Thymus (tissue), 11 donors: ENCODE measurements at regions not wholly inside any gene's neighbourhood (a gene's known extent, or its start where the extent isn't known, plus 50 kb on each side); places are given as distances from the start of the nearest gene placed in this dataset.

Experiments
- DNase-seq, 9 donors: peaks; one replicate each; pipeline ENCODE4 v3.0.0-alpha.2; 2013; ENCODE audit warnings: low spot score in 9 of 9, low read depth in 6 of 9, missing footprints in 1 of 9
- H3K27ac ChIP-seq, 2 donors: one replicate each; pipeline ENCODE4 v1.5.1; 2013; ENCODE audit warnings: control low read depth in 1 of 2, low read depth in 1 of 2, low read length in 1 of 2, mild to moderate bottlenecking in 1 of 2, moderate library complexity in 1 of 2
- H3K27me3 ChIP-seq, 2 donors: one replicate each; pipeline ENCODE4 v1.5.1; 2013; ENCODE audit warnings: low read length in 1 of 2; ENCODE audit not compliant: control insufficient read depth in 2 of 2, insufficient read depth in 1 of 2
- H3K36me3 ChIP-seq, 2 donors: one replicate each; pipeline ENCODE4 v1.5.1; 2013; ENCODE audit warnings: low read length in 1 of 2, mild to moderate bottlenecking in 1 of 2, moderate library complexity in 1 of 2; ENCODE audit not compliant: control insufficient read depth in 2 of 2, insufficient read depth in 2 of 2
- H3K4me1 ChIP-seq, 2 donors: one replicate each; pipeline ENCODE4 v1.5.1; 2013; ENCODE audit warnings: low read length in 2 of 2; ENCODE audit not compliant: control insufficient read depth in 2 of 2, insufficient read depth in 2 of 2
- H3K4me3 ChIP-seq, 2 donors: one replicate each; pipeline ENCODE4 v1.5.1; 2013; ENCODE audit warnings: low read length in 2 of 2, control low read depth in 1 of 2, mild to moderate bottlenecking in 1 of 2
- H3K9me3 ChIP-seq, 2 donors: one replicate each; pipeline ENCODE4 v1.5.1; 2013; ENCODE audit warnings: low read length in 1 of 2, mild to moderate bottlenecking in 1 of 2; ENCODE audit not compliant: control insufficient read depth in 2 of 2, insufficient read depth in 1 of 2
- WGBS: extraction: QIAGEN DNeasy Blood & Tissue Kit; methylation state at CpG from one replicate; pipeline ENCODE4 v1.1.7; 2013; 5-methylcytosine and 5-hydroxymethylcytosine counted together
- donor health status: healthy.

- Histone ChIP-seq H3K27ac (no peak overlapping the region), H3K9me3 (no peaks in the 10 kb centered on the region), H3K4me3 (no peak overlapping the region), H3K27me3 (no peaks in the 10 kb centered on the region), H3K36me3 (no peaks in the 10 kb centered on the region), H3K4me1 (no peaks in the 10 kb centered on the region)
- 90% methylated on average over 2 of the region's 2 CpGs for WGBS
- DNase-seq: no peak
Measured at GRCh38 chr13:72204291-72204690, 337.3 kb upstream of the DACH1 start.

DNA sequence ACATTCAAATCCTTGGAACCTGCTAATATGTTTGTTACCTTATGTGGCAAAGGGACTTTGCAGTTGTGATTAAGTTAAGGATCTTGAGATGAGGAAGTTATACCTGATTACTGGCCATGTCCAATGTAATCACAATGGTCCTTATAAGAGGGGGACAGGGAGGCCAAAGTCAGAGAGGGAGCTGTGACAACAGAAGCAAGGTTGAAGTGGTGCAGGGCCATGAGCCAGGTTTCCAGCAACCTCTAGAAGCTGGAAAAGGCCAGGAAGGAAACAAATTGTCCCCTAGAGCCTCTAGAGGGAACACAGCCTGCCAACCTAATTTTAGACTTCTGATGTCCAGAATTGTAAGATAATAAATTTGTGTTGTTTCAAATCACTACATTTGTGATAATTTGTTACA, 334.7 kb upstream of the DACH1 start:
- no peaks in the 10 kb centered on the region for H3K36me3 ChIP-seq
- H3K9me3 ChIP-seq: no peaks in the 10 kb centered on the region
- no peak for DNase-seq
- H3K27me3 ChIP-seq: no peaks in the 10 kb centered on the region
- no peak overlapping the region for H3K27ac ChIP-seq
- H3K4me1 ChIP-seq: no peaks in the 10 kb centered on the region
- no peak overlapping the region for H3K4me3 ChIP-seq

GRCh38 chr13:72199640-72200039, 332.6 kb upstream of the DACH1 start:
- 45% methylated on average over 2 of the region's 2 CpGs for WGBS

GRCh38 chr13:72198967-72199560, 332.1 kb upstream of the DACH1 start:
- no peak overlapping the region for H3K27ac ChIP-seq
- no peaks in the 10 kb centered on the region for H3K27me3 ChIP-seq
- no peaks in the 10 kb centered on the region for H3K4me1 ChIP-seq
- no peak for DNase-seq
- over 99% methylated on average over 2 of the region's 2 CpGs for WGBS
- H3K9me3 ChIP-seq: no peaks in the 10 kb centered on the region
- H3K4me3 ChIP-seq: no peak overlapping the region
- H3K36me3 ChIP-seq: no peaks in the 10 kb centered on the region

More at GRCh38 chr13:72199640-72200039, 332.6 kb upstream of the DACH1 start:
- DNase-seq: no peak
- Histone ChIP-seq H3K27ac (no peak overlapping the region), H3K4me1 (no peaks in the 10 kb centered on the region), H3K9me3 (no peaks in the 10 kb centered on the region), H3K27me3 (no peaks in the 10 kb centered on the region), H3K4me3 (no peak overlapping the region), H3K36me3 (no peaks in the 10 kb centered on the region)

DNA sequence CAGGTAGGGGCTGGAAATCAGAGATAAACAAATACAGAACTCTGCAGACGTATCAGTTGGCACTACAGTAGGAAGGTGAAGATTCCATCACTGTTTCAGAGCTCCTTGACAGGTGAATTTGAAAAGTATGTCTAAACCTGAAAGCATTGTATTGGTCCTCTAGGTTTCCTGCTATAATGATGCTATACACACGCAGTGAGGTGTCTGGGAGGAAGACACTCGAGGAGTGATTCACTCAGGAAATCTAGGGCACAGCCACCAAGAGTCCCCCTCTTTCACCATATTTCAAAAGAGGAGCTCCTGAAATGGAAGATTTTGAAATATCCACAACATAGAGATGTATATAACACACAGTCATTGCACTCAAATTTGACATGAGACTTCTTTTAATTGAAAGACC, 331.0 kb upstream of the DACH1 start:
- H3K4me1 ChIP-seq: no peaks in the 10 kb centered on the region
- 91% methylated on average over 3 of the region's 3 CpGs for WGBS
- H3K27ac ChIP-seq: no peak overlapping the region
- no peaks in the 10 kb centered on the region for H3K9me3 ChIP-seq
- H3K4me3 ChIP-seq: no peak overlapping the region
- no peaks in the 10 kb centered on the region for H3K27me3 ChIP-seq
- no peak for DNase-seq
- H3K36me3 ChIP-seq: no peaks in the 10 kb centered on the region

- H3K36me3 ChIP-seq: no peaks in the 10 kb centered on the region
- WGBS: 89% methylated on average over 3 of the region's 3 CpGs
- no peak overlapping the region for H3K4me3 ChIP-seq
- DNase-seq: no peak
- H3K4me1 ChIP-seq: no peaks in the 10 kb centered on the region
- no peaks in the 10 kb centered on the region for H3K27me3 ChIP-seq
- no peak overlapping the region for H3K27ac ChIP-seq
- no peaks in the 10 kb centered on the region for H3K9me3 ChIP-seq
Measured at GRCh38 chr13:72195044-72195704, 328.2 kb upstream of the DACH1 start.

- H3K27me3 ChIP-seq: no peaks in the 10 kb centered on the region
- no peaks in the 10 kb centered on the region for H3K9me3 ChIP-seq
- H3K4me1 ChIP-seq: no peaks in the 10 kb centered on the region
- H3K4me3 ChIP-seq: no peak overlapping the region
- no peaks in the 10 kb centered on the region for H3K36me3 ChIP-seq
- DNase-seq: no peak
- WGBS: 95% methylated on average over 6 of the region's 6 CpGs
- H3K27ac ChIP-seq: no peak overlapping the region
Measured at GRCh38 chr13:72194523-72194922, 327.5 kb upstream of the DACH1 start.

- Histone ChIP-seq H3K27ac (no peak overlapping the region), H3K27me3 (no peaks in the 10 kb centered on the region), H3K4me1 (no peaks in the 10 kb centered on the region), H3K4me3 (no peak overlapping the region), H3K9me3 (no peaks in the 10 kb centered on the region), H3K36me3 (no peaks in the 10 kb centered on the region)
- 65% methylated on average over 7 of the region's 7 CpGs for WGBS
- DNase-seq: no peak
Measured at GRCh38 chr13:72186730-72187422, 319.9 kb upstream of the DACH1 start.

GRCh38 chr13:72185776-72186175, 318.8 kb upstream of the DACH1 start:
- H3K4me3 ChIP-seq: no peak overlapping the region
- no peaks in the 10 kb centered on the region for H3K27me3 ChIP-seq
- H3K4me1 ChIP-seq: no peaks in the 10 kb centered on the region
- H3K36me3 ChIP-seq: no peaks in the 10 kb centered on the region
- H3K27ac ChIP-seq: no peak overlapping the region
- no peak for DNase-seq
- no peaks in the 10 kb centered on the region for H3K9me3 ChIP-seq
